Endodermal cell (in vitro differentiated cells): ENCODE measurements at regions not wholly inside any gene's neighbourhood (a gene's known extent, or its start where the extent isn't known, plus 50 kb on each side); places are given as distances from the start of the nearest gene placed in this dataset.
A peak's percentile ranks its signal among the peaks of the same experiment; 100 is the strongest.

Source experiments
- DNase-seq: peaks from one replicate; pipeline ENCODE4 v3.0.0-alpha.2; 2017
- H3K27ac ChIP-seq: 2 replicates; pipeline ENCODE4 v1.5.1; 2013; ENCODE audit warnings: mild to moderate bottlenecking, low read depth, low read length, moderate library complexity
- H3K27me3 ChIP-seq: 2 replicates; pipeline ENCODE4 v1.6.1; 2013; ENCODE audit warnings: mild to moderate bottlenecking, low read length, moderate library complexity; ENCODE audit not compliant: insufficient read depth, control insufficient read depth, poor library complexity, severe bottlenecking
- H3K36me3 ChIP-seq: 2 replicates; pipeline ENCODE4 v1.7.0; 2013; ENCODE audit warnings: mild to moderate bottlenecking, low read length, moderate library complexity; ENCODE audit not compliant: control insufficient read depth, insufficient read depth
- H3K4me1 ChIP-seq: one replicate; pipeline ENCODE4 v1.7.0; 2013; ENCODE audit warnings: low read length; ENCODE audit not compliant: control insufficient read depth, insufficient read depth
- H3K4me3 ChIP-seq: 2 replicates; pipeline ENCODE4 v1.5.1; 2013; ENCODE audit warnings: mild to moderate bottlenecking, low read length, moderate library complexity
- H3K9ac ChIP-seq: 2 replicates; pipeline ENCODE4 v1.6.1; 2013; ENCODE audit warnings: mild to moderate bottlenecking, low read length, moderate library complexity; ENCODE audit not compliant: poor library complexity, severe bottlenecking; ENCODE audit errors: extremely low read depth
- H3K9me3 ChIP-seq: 2 replicates; pipeline ENCODE4 v1.6.1; 2013; ENCODE audit warnings: mild to moderate bottlenecking, low read length, moderate library complexity; ENCODE audit not compliant: control insufficient read depth
- H3K27ac Mint-ChIP-seq: 2 replicates; pipeline ENCODE4 v1.8.0; 2020; ENCODE audit warnings: mixed read lengths
- H3K27me3 Mint-ChIP-seq: 2 replicates; pipeline ENCODE4 v1.8.0; 2021; ENCODE audit warnings: mild to moderate bottlenecking, mixed read lengths; ENCODE audit not compliant: insufficient read depth
- H3K36me3 Mint-ChIP-seq: 2 replicates; pipeline ENCODE4 v1.8.0; 2020; ENCODE audit warnings: low read depth, mixed read lengths
- H3K4me1 Mint-ChIP-seq: 2 replicates; pipeline ENCODE4 v1.8.0; 2020; ENCODE audit warnings: mixed read lengths
- H3K4me3 Mint-ChIP-seq: 2 replicates; pipeline ENCODE4 v1.8.0; 2020; ENCODE audit warnings: mild to moderate bottlenecking, moderate library complexity, mixed read lengths
- H3K9me3 Mint-ChIP-seq: 2 replicates; pipeline ENCODE4 v1.8.0; 2020; ENCODE audit warnings: mild to moderate bottlenecking, mixed read lengths
- WGBS, 2 experiments: methylation state at CpG; one replicate each; pipeline versions ENCODE4 v1.1.5 to v1.1.7; 2013; ENCODE audit warnings: missing lambda C conversion rate in 2 of 2, mixed read lengths in 1 of 2; ENCODE audit not compliant: insufficient coverage in 1 of 2, insufficient read length in 1 of 2; 5-methylcytosine and 5-hydroxymethylcytosine counted together
- TF ChIP-seq, protein P1 (sequence below): fragments of 200-600 bp; sonication (generic); conservative IDR thresholded peaks from 2 replicates; pipeline ENCODE4 v1.5.0; 2021; ENCODE audit warnings: antibody characterized with exemption, mild to moderate bottlenecking

DNA sequence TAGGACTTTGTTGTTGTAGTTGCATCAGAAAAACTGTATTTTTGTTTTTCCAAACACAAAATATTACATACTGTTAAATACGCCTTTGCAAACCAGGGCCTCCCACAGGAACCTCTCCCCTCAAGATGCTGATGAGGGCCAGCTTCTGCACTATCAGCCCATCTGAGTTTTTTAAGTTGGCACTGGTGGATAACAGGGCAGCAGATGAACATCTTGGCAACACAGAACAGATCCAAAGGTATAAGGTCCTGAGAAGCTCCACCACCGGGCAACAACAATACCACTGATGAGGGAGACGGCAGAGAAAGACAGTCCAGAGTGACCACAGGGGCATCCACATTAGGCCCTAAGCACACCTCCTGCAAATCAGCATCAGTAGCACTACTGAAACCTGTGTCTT, 177.7 kb downstream of the DLL1 start:
- no peak overlapping the region for H3K27ac Mint-ChIP-seq
- peak; percentile 40 for DNase-seq
- no peaks in the 10 kb centered on the region for H3K27me3 Mint-ChIP-seq
- H3K36me3 Mint-ChIP-seq = no peaks in the 10 kb centered on the region
- Histone ChIP-seq H3K36me3 (no peaks in the 10 kb centered on the region), H3K9me3 (no peaks in the 10 kb centered on the region), H3K9ac (no peak overlapping the region), H3K27ac (no peak overlapping the region), H3K27me3 (no peaks in the 10 kb centered on the region), H3K4me3 (no peak overlapping the region), H3K4me1 (no peaks in the 10 kb centered on the region)
- H3K4me1 Mint-ChIP-seq = no peaks in the 10 kb centered on the region
- no peak overlapping the region for H3K4me3 Mint-ChIP-seq
- WGBS, 2 experiments = 87 to 92% methylated on average over 2 to 3 of the region's 3 CpGs
- TF ChIP-seq, protein P1, sequence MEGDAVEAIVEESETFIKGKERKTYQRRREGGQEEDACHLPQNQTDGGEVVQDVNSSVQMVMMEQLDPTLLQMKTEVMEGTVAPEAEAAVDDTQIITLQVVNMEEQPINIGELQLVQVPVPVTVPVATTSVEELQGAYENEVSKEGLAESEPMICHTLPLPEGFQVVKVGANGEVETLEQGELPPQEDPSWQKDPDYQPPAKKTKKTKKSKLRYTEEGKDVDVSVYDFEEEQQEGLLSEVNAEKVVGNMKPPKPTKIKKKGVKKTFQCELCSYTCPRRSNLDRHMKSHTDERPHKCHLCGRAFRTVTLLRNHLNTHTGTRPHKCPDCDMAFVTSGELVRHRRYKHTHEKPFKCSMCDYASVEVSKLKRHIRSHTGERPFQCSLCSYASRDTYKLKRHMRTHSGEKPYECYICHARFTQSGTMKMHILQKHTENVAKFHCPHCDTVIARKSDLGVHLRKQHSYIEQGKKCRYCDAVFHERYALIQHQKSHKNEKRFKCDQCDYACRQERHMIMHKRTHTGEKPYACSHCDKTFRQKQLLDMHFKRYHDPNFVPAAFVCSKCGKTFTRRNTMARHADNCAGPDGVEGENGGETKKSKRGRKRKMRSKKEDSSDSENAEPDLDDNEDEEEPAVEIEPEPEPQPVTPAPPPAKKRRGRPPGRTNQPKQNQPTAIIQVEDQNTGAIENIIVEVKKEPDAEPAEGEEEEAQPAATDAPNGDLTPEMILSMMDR = no peak
- H3K9me3 Mint-ChIP-seq = no peaks in the 10 kb centered on the region

DNA sequence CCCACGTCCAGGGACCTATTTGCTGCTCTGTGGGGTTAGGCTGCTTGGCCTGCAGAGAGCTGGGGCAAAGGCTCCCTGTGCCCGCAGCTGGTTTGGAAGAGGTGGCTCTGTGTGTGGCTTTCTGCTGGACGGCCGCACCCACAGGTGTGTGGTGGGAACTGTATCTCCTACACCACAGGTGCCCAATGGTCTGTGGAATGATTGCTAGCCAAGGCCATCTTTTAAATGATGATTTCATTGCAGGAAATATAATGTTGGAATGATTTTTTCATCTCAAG, 178.4 kb downstream of the DLL1 start:
- Mint-ChIP-seq H3K27ac (no peak overlapping the region), H3K27me3 (no peaks in the 10 kb centered on the region), H3K36me3 (no peaks in the 10 kb centered on the region), H3K4me3 (no peak overlapping the region), H3K4me1 (no peaks in the 10 kb centered on the region), H3K9me3 (no peaks in the 10 kb centered on the region)
- H3K9ac ChIP-seq = no peak overlapping the region
- H3K27ac ChIP-seq = no peak overlapping the region
- WGBS, 2 experiments = 91% methylated on average over 4 of the region's 4 CpGs; no CpG with 5 or more reads in 1 of the 2 experiments
- TF ChIP-seq, protein P1 = no peak
- no peaks in the 10 kb centered on the region for H3K27me3 ChIP-seq
- H3K4me3 ChIP-seq = no peak overlapping the region
- no peaks in the 10 kb centered on the region for H3K4me1 ChIP-seq
- no peaks in the 10 kb centered on the region for H3K9me3 ChIP-seq
- DNase-seq = no peak
- H3K36me3 ChIP-seq = no peaks in the 10 kb centered on the region

DNA sequence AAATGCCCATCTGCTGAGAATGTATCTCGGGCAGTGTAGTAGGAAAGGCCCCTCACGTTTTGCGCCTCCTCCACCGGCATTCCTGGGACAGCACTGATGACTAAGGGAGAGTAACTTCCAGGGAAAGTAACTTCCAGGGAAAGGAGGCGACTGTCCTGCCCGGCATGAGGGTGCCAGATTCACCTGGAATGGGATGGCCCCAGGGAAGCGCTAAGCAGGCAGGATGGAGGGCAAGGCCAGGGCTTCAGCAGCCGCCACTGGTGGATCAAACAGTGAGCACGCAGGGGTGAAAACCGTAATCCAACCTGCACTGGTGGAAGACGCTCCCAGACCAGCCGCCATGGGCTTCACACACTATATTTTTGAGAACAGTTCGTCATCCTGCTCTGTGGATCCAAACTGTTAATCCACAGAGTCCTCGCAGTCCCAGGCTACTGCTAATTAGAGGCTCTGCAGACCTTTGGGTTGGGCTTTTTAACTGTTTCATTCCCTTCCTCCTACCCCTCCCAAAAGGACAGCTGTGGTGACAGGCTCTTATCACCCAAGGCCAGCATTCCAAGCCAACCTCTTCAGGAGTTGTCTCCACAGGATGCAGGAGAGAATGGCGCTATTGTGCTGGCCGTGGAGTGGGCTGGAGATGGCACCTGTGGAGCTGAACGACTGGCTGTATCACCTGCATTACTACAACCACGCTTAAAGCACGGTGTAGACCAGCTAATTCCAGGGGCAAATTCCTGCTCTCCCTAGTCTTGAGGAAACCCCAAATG, 178.9 kb downstream of the DLL1 start:
- H3K9me3 ChIP-seq = no peaks in the 10 kb centered on the region
- H3K4me3 ChIP-seq = no peak overlapping the region
- Mint-ChIP-seq H3K9me3 (no peaks in the 10 kb centered on the region), H3K27me3 (no peaks in the 10 kb centered on the region), H3K27ac (no peak overlapping the region), H3K4me3 (no peak overlapping the region), H3K4me1 (no peaks in the 10 kb centered on the region), H3K36me3 (no peaks in the 10 kb centered on the region)
- no peaks in the 10 kb centered on the region for H3K36me3 ChIP-seq
- 78 to 87% methylated on average over 13 to 19 of the region's 19 CpGs for WGBS, 2 experiments
- no peak overlapping the region for H3K9ac ChIP-seq
- DNase-seq = peak; percentile 56
- TF ChIP-seq, protein P1 = no peak
- no peak overlapping the region for H3K27ac ChIP-seq
- H3K27me3 ChIP-seq = no peaks in the 10 kb centered on the region
- H3K4me1 ChIP-seq = no peaks in the 10 kb centered on the region
